K562 (cell line): ENCODE measurements at regions not wholly inside any gene's neighbourhood (a gene's known extent, or its start where the extent isn't known, plus 50 kb on each side); places are given as distances from the start of the nearest gene placed in this dataset.

Experiments
- ATAC-seq: fragments of 200-7000 bp; cut with Tn5 transposase; 3 replicates; pipeline ENCODE4 v1.9.1; 2020; ENCODE audit warnings: moderate library complexity
- BruUV-seq: library from RNA; stranded (reverse); fragments of 400-500 nt; replicated peaks from 2 replicates; lab custom pipeline; 2021; lab: Mats Ljungman, UMichigan
- CTCF ChIA-PET: fragments of 300-600 bp; formaldehyde crosslinking; extraction: SDS; loops from one replicate; lab custom pipeline; 2021; ENCODE audit warnings: low intra/inter-chr PET ratio; lab: Yijun Ruan, JAX
- POLR2A ChIA-PET: fragments of 300-600, 350-650 bp; sonication (Branson Sonifier 250); formaldehyde crosslinking; extraction: SDS; loops from one replicate; lab custom pipeline; 2021; ENCODE audit warnings: antibody characterized with exemption, inconsistent platforms; lab: Yijun Ruan, JAX
- DNase-seq, 4 experiments: peaks; one replicate each; pipeline versions ENCODE4 v3.0.0 to v3.0.0-alpha.2; 2011 to 2018; ENCODE audit warnings: low spot score in 3 of 4, mixed read lengths in 3 of 4; ENCODE audit errors: extremely low read depth in 1 of 4
- FAIRE-seq: peaks from 2 replicates; lab custom pipeline; 2011; peaks lifted over from hg19 to GRCh38; lab: Jason Lieb, UNC
- H2AFZ ChIP-seq: 2 replicates; pipeline ENCODE4 v1.6.0; 2011; ENCODE audit warnings: low read depth, low read length, control low read depth, inconsistent platforms
- H3K27ac ChIP-seq: fragments of 200-600 bp; 3 replicates; pipeline ENCODE4 v1.8.0; 2011; ENCODE audit warnings: low read depth, mild to moderate bottlenecking, control low read depth, inconsistent platforms, low read length, moderate library complexity, mixed read lengths; ENCODE audit errors: extremely low read depth
- H3K27me3 ChIP-seq, 2 experiments: fragments of 300-600 bp in 1 of 2; 2 replicates in 1 of 2; 3 replicates in 1 of 2; pipeline versions ENCODE4 v1.6.0 to v1.8.0; 2011; ENCODE audit warnings: inconsistent platforms in 2 of 2, low read length in 2 of 2, mild to moderate bottlenecking in 1 of 2, mixed read lengths in 1 of 2, moderate library complexity in 1 of 2; ENCODE audit not compliant: control insufficient read depth in 2 of 2, insufficient read depth in 2 of 2
- H3K36me3 ChIP-seq: fragments of 300-600 bp; 3 replicates; pipeline ENCODE4 v1.8.0; 2011; ENCODE audit warnings: mild to moderate bottlenecking, low read length, inconsistent platforms; ENCODE audit not compliant: control insufficient read depth, insufficient read depth
- H3K4me1 ChIP-seq, 2 experiments: fragments of 200-600 bp in 1 of 2; replicated peaks in 1 of 2; 2 replicates in 1 of 2; 3 replicates in 1 of 2; pipeline versions ENCODE4 v1.5.1 to v1.8.0; 2011; ENCODE audit warnings: inconsistent platforms in 2 of 2, low read length in 2 of 2, mild to moderate bottlenecking in 1 of 2, mixed read lengths in 1 of 2, moderate library complexity in 1 of 2; ENCODE audit not compliant: control insufficient read depth in 2 of 2, insufficient read depth in 2 of 2
- H3K4me2 ChIP-seq: 2 replicates; pipeline ENCODE4 v1.6.1; 2011; ENCODE audit warnings: low read length, control low read depth, inconsistent platforms, mixed read lengths; ENCODE audit not compliant: insufficient read depth
- H3K4me3 ChIP-seq: fragments of 200-600 bp; sonication (generic), shearing (Covaris generic); 2 replicates; pipeline ENCODE4 v1.5.1; 2016; ENCODE audit warnings: control low read depth, inconsistent platforms
- H3K79me2 ChIP-seq: fragments of 200-600 bp; 3 replicates; pipeline ENCODE4 v1.8.0; 2011; ENCODE audit warnings: low read length, inconsistent platforms; ENCODE audit not compliant: control insufficient read depth, insufficient read depth
- H3K9ac ChIP-seq, 2 experiments: 2 replicates each; pipeline versions ENCODE4 v1.6.0 to v1.6.1; 2011; ENCODE audit warnings: low read depth in 2 of 2, low read length in 2 of 2, control low read depth in 1 of 2, inconsistent platforms in 1 of 2, mild to moderate bottlenecking in 1 of 2, mixed read lengths in 1 of 2; ENCODE audit not compliant: insufficient read depth in 1 of 2
- H3K9me1 ChIP-seq: one replicate; pipeline ENCODE4 v1.6.0; 2011; ENCODE audit warnings: inconsistent platforms, mild to moderate bottlenecking, low read length, moderate library complexity; ENCODE audit not compliant: control insufficient read depth, insufficient read depth
- H3K9me3 ChIP-seq: replicated peaks from 2 replicates; pipeline ENCODE4 v1.5.1; 2011; ENCODE audit warnings: low read depth, low read length, inconsistent platforms; ENCODE audit not compliant: control insufficient read depth, insufficient read depth
- H4K20me1 ChIP-seq: replicated peaks from 2 replicates; pipeline ENCODE4 v1.6.1; 2011; ENCODE audit warnings: low read length, inconsistent platforms, mixed read lengths; ENCODE audit not compliant: control insufficient read depth, insufficient read depth
- FOXA3 ChIP-seq, 2 experiments: fragments of 450-650 bp in 1 of 2; sonication (generic) in 1 of 2; formaldehyde crosslinking; IDR thresholded peaks in 1 of 2; conservative IDR thresholded peaks in 1 of 2; 2 replicates each; pipeline versions ENCODE4 v1.4.0 to v1.8.0; 2020 to 2022; ENCODE audit warnings: mild to moderate bottlenecking in 2 of 2, missing genetic modification reagents in 1 of 2
- GTF2E2 ChIP-seq: fragments of 200-800 bp; sonication (Bioruptor generic); IDR thresholded peaks from 2 replicates; pipeline ENCODE4 v1.6.1; 2016; ENCODE audit warnings: missing genetic modification characterization, missing compliant biosample characterization
- HDGF ChIP-seq: fragments of 450-650 bp; IDR thresholded peaks from 2 replicates; pipeline ENCODE4 v1.6.1; 2016
- HNRNPL ChIP-seq: fragments of 200-400 bp; formaldehyde crosslinking; IDR thresholded peaks from 2 replicates; pipeline ENCODE4 v1.6.1; 2017; ENCODE audit warnings: low read depth, mild to moderate bottlenecking, low read length
- LARP7 ChIP-seq: fragments of 450-650 bp; IDR thresholded peaks from 2 replicates; pipeline ENCODE4 v1.6.1; 2016
- NELFE ChIP-seq: IDR thresholded peaks from 2 replicates; pipeline ENCODE4 v1.6.1; 2011; ENCODE audit warnings: mild to moderate bottlenecking; ENCODE audit not compliant: insufficient read depth, insufficient read length
- NFATC3 ChIP-seq: fragments of 450-650 bp; IDR thresholded peaks from 2 replicates; pipeline ENCODE4 v1.6.1; 2017; ENCODE audit warnings: mild to moderate bottlenecking
- POLR2G ChIP-seq: fragments of 200-400 bp; formaldehyde crosslinking; IDR thresholded peaks from 2 replicates; pipeline ENCODE4 v1.6.1; 2017; ENCODE audit warnings: low read depth, mild to moderate bottlenecking, antibody characterized with exemption, low read length, moderate library complexity
- TBP ChIP-seq: optimal IDR thresholded peaks from 2 replicates; pipeline ENCODE3; 2011; ENCODE audit warnings: low read depth, low read length, improper control_type of control experiment
- XRCC4 ChIP-seq: IDR thresholded peaks from one replicate; pipeline ENCODE4 v1.6.1; 2011; ENCODE audit not compliant: insufficient read depth, insufficient read length; ENCODE audit errors: extremely low read depth
- ZNF121 ChIP-seq: sonication (generic); formaldehyde crosslinking; conservative IDR thresholded peaks from 2 replicates; pipeline ENCODE4 v1.8.0; 2022; ENCODE audit warnings: missing genetic modification reagents
- WGBS: fragments of 100-300 bp; shearing (Covaris generic); methylation state at CpG from one replicate; pipeline ENCODE4 v1.1.6; 2016; ENCODE audit warnings: low coverage, mixed read lengths; ENCODE audit not compliant: insufficient coverage; ENCODE audit errors: missing lambda C conversion rate; 5-methylcytosine and 5-hydroxymethylcytosine counted together
- in situ Hi-C: fragments of 300-500 bp; cut with MboI; formaldehyde crosslinking; loops from 4 replicates; pipeline ENCODE4 v1.15.0; 2018; ENCODE audit warnings: inconsistent platforms, mixed read lengths
- intact Hi-C: fragments of 100-400 bp; cut with micrococcal nuclease; formaldehyde crosslinking; loops from 2 replicates; pipeline ENCODE4 v1.14.2; 2022
- TF ChIP-seq, protein P1 (sequence below): sonication (generic); formaldehyde crosslinking; IDR thresholded peaks from 2 replicates; pipeline ENCODE4 v1.8.0; 2023; ENCODE audit warnings: missing genetic modification reagents, mild to moderate bottlenecking, borderline replicate concordance

DNA sequence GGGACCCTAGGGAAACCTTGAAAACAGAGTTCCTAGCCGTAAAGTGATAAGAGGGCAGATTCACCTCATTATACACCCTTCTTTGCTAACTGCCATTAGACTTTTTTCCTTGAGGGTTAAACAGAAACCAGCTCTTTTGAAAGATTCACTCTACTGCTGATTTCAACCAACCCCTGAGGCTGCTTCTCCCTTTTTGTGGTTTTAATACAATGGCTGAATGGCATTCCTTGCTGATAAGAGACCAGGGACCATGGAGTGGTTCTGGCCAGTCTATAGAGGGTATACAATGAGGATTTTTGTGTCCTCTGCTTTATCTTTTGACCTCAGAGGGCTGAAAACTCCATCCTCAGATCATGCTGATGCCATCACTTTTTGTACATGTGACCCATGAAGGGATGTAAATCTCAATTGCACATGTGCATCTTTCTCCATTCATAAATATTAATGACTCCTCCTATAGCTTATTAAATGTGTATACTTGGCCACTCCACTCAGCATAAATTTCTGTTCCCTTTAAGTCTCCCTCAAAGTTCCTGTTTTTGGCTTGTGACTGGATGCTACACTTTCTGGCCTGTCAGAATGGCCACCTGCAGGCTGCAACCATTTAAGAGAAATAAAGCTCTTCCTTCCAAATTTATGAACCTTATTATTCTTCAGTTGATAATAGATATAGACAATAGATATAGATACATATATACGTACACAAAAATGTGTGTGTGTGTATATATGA, 233.8 kb upstream of the SEL1L start:
- Histone ChIP-seq H3K27ac (no peak overlapping the region), H3K9ac (no peak overlapping the region), H3K27me3 (no peaks in the 10 kb centered on the region)

More for the DNA sequence above, 233.8 kb upstream of the SEL1L start:
- ChIA-PET POLR2A (no interaction called here), CTCF (no interaction called here)
- Histone ChIP-seq H3K4me1 (no peaks in the 10 kb centered on the region), H3K9me1 (no peaks in the 10 kb centered on the region), H4K20me1 (no peaks in the 10 kb centered on the region), H3K9me3 (no peaks in the 10 kb centered on the region), H3K36me3 (no peaks in the 10 kb centered on the region), H3K4me2 (no peak overlapping the region), H3K79me2 (no peaks in the 10 kb centered on the region), H2AFZ (no peak overlapping the region), H3K4me3 (no peak overlapping the region)
- 0% methylated on average over 1 of the region's 2 CpGs for WGBS
- in situ Hi-C loops: no loop called here
- intact Hi-C loops: no loop called here
- no peak for FAIRE-seq
- ATAC-seq: no peak
- no peak for DNase-seq
- BruUV-seq: no TSS peak
- TF ChIP-seq NFATC3 (no peak), ZNF121 (CRISPR knock-in tag) (no peak), XRCC4 (no peak), FOXA3 (CRISPR knock-in tag; conservative IDR thresholded peaks at IDR 0.05 in 1 of 2, IDR thresholded peaks at IDR 0.05 in 1 of 2) (no peak), HNRNPL (no peak), LARP7 (no peak), TBP (no peak), POLR2G (no peak), HDGF (no peak), GTF2E2 (tag) (no peak), NELFE (no peak)
- TF ChIP-seq, protein P1, sequence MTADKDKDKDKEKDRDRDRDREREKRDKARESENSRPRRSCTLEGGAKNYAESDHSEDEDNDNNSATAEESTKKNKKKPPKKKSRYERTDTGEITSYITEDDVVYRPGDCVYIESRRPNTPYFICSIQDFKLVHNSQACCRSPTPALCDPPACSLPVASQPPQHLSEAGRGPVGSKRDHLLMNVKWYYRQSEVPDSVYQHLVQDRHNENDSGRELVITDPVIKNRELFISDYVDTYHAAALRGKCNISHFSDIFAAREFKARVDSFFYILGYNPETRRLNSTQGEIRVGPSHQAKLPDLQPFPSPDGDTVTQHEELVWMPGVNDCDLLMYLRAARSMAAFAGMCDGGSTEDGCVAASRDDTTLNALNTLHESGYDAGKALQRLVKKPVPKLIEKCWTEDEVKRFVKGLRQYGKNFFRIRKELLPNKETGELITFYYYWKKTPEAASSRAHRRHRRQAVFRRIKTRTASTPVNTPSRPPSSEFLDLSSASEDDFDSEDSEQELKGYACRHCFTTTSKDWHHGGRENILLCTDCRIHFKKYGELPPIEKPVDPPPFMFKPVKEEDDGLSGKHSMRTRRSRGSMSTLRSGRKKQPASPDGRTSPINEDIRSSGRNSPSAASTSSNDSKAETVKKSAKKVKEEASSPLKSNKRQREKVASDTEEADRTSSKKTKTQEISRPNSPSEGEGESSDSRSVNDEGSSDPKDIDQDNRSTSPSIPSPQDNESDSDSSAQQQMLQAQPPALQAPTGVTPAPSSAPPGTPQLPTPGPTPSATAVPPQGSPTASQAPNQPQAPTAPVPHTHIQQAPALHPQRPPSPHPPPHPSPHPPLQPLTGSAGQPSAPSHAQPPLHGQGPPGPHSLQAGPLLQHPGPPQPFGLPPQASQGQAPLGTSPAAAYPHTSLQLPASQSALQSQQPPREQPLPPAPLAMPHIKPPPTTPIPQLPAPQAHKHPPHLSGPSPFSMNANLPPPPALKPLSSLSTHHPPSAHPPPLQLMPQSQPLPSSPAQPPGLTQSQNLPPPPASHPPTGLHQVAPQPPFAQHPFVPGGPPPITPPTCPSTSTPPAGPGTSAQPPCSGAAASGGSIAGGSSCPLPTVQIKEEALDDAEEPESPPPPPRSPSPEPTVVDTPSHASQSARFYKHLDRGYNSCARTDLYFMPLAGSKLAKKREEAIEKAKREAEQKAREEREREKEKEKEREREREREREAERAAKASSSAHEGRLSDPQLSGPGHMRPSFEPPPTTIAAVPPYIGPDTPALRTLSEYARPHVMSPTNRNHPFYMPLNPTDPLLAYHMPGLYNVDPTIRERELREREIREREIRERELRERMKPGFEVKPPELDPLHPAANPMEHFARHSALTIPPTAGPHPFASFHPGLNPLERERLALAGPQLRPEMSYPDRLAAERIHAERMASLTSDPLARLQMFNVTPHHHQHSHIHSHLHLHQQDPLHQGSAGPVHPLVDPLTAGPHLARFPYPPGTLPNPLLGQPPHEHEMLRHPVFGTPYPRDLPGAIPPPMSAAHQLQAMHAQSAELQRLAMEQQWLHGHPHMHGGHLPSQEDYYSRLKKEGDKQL (CRISPR knock-in tag): no peak
